ENCODE measurements at regions not wholly inside any gene's neighbourhood (a gene's known extent, or its start where the extent isn't known, plus 50 kb on each side); places are given as distances from the start of the nearest gene placed in this dataset.
"Not testable (repeated sequence)": the region's sequence is repeated elsewhere in the genome, so short reads cannot be mapped to it uniquely, and the experiment has no call there.

GRCh38 chr6:167208819-167209576 is 51.2 kb upstream of the GPR31 start:
- DNase-seq: no peak

- DNase-seq: no peak
Observed at GRCh38 chr6:167209577-167209975, 51.8 kb upstream of the GPR31 start.

GRCh38 chr6:167210375-167211294 is 52.9 kb upstream of the GPR31 start:
- no peak for DNase-seq

- DNase-seq: no peak
Observed at GRCh38 chr6:167211295-167211648, 53.5 kb upstream of the GPR31 start.

- no peak for DNase-seq
Observed at GRCh38 chr6:167211881-167212712, 54.3 kb upstream of the GPR31 start.

- no peak for DNase-seq
Observed at GRCh38 chr6:167212713-167213005, 54.9 kb upstream of the GPR31 start.

- no peak for DNase-seq
Observed at GRCh38 chr6:167214206-167214605, 56.4 kb upstream of the GPR31 start.

GRCh38 chr6:167215429-167216250 is 57.9 kb upstream of the GPR31 start:
- DNase-seq: not testable (repeated sequence)

- not testable (repeated sequence) for DNase-seq
Observed at GRCh38 chr6:167216390-167217050, 58.7 kb upstream of the GPR31 start.

- DNase-seq: not testable (repeated sequence)
Observed at GRCh38 chr6:167217073-167217472, 59.3 kb upstream of the GPR31 start.

- peak; percentile 12 for DNase-seq
Observed at GRCh38 chr6:167217951-167218759, 60.4 kb upstream of the GPR31 start.

GRCh38 chr6:167219079-167219478 is 61.3 kb upstream of the GPR31 start:
- not testable (repeated sequence) for DNase-seq

GRCh38 chr6:167219967-167220512 is 62.3 kb upstream of the GPR31 start:
- no peak for DNase-seq

- DNase-seq: no peak
Observed at GRCh38 chr6:167221400-167222201, 63.8 kb upstream of the GPR31 start.

- DNase-seq: peak; percentile 18
Observed at GRCh38 chr6:167225566-167226382, 65.3 kb upstream of the UNC93A start.

GRCh38 chr6:167226383-167226685 is 64.8 kb upstream of the UNC93A start:
- no peak for DNase-seq

- no peak for DNase-seq
Observed at GRCh38 chr6:167226791-167227190, 64.3 kb upstream of the UNC93A start.

- no peak for DNase-seq
Observed at GRCh38 chr6:167227984-167228383, 63.1 kb upstream of the UNC93A start.

- DNase-seq: no peak
Observed at GRCh38 chr6:167229586-167229985, 61.5 kb upstream of the UNC93A start.
